OCI-LY3 (cell line): ENCODE measurements at regions not wholly inside any gene's neighbourhood (a gene's known extent, or its start where the extent isn't known, plus 50 kb on each side); places are given as distances from the start of the nearest gene placed in this dataset.

Experiments
- EZH2phosphoT487 ChIP-seq: fragments of 200-600 bp; shearing (Covaris generic); IDR thresholded peaks from 2 replicates; pipeline ENCODE4 v1.6.1; 2018; ENCODE audit warnings: antibody characterized with exemption, mixed run types, low read depth
- TF ChIP-seq, protein P1 (sequence below): fragments of 200-600, 300-600 bp; sonication (generic); IDR thresholded peaks from 2 replicates; pipeline ENCODE4 v1.5.1; 2014; ENCODE audit warnings: antibody characterized with exemption, low read length, low read depth

DNA sequence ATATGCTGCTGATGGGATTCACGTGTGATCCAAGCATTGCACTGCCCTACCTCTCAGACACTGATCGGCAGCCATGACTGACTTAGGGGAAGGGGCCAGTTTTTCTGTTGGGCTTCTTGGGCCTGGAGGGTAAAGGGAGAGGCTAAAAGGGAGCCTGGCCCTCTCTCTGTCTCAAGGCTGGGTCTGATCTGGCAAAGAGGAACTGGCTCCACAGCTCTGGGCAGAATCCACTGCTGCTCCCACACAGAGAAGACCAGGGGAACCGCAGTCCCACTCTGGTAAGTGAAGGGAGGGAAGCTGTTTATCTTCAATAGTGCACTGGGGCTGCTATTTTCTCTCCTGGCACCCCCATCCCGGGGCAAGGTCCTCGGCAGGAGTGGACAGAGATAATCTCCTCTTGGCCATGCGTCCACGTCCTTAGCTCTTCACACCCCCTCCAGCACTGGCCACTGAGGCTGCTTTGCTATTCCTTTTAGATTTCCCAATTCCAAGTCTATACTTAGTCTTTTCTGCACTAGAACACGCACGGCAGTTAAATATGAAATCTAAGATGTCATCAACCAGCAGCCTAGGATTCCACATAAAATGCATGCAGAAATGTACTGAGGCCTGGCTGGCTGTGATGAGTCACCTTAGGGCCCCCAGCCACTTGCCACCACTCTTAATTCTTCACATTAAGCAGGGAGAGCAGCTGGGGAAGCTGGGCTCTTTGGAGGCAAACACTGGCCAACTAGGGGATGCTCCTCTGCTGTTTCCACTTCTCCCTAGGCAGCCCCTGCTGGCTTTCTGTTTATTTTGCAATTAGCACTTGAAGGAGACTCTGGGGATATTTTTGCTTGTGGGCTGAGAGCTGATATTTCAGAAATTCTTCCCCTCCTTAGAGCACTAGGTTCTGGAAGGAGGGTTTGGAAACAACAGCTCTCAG lies 87.8 kb upstream of the ARMC2 start:
- TF ChIP-seq, protein P1, sequence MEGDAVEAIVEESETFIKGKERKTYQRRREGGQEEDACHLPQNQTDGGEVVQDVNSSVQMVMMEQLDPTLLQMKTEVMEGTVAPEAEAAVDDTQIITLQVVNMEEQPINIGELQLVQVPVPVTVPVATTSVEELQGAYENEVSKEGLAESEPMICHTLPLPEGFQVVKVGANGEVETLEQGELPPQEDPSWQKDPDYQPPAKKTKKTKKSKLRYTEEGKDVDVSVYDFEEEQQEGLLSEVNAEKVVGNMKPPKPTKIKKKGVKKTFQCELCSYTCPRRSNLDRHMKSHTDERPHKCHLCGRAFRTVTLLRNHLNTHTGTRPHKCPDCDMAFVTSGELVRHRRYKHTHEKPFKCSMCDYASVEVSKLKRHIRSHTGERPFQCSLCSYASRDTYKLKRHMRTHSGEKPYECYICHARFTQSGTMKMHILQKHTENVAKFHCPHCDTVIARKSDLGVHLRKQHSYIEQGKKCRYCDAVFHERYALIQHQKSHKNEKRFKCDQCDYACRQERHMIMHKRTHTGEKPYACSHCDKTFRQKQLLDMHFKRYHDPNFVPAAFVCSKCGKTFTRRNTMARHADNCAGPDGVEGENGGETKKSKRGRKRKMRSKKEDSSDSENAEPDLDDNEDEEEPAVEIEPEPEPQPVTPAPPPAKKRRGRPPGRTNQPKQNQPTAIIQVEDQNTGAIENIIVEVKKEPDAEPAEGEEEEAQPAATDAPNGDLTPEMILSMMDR = no peak
- no peak for TF ChIP-seq EZH2phosphoT487
